Tibial artery (tissue), 4 donors: ENCODE measurements at regions not wholly inside any gene's neighbourhood (a gene's known extent, or its start where the extent isn't known, plus 50 kb on each side); places are given as distances from the start of the nearest gene placed in this dataset.

ENCODE experiments used
- DNase-seq, 2 donors: peaks; one replicate each; pipeline ENCODE4 v3.0.0-alpha.2; 2019
- H3K27ac ChIP-seq, 2 donors: fragments of 200-600 bp; sonication (generic) in 1 of 2; 1 replicate in 1 of 2; 2 replicates in 1 of 2; pipeline ENCODE4 v1.5.1; 2018 to 2019; ENCODE audit warnings: mild to moderate bottlenecking in 1 of 2
- H3K27me3 ChIP-seq, 2 donors: fragments of 200-600 bp; sonication (generic) in 1 of 2; one replicate each; pipeline versions ENCODE4 v1.5.1 to v1.6.0; 2016 to 2019
- H3K36me3 ChIP-seq, 3 donors: fragments of 200-600 bp; sonication (generic) in 2 of 3; one replicate each; pipeline ENCODE4 v1.5.1; 2016 to 2019; ENCODE audit warnings: mild to moderate bottlenecking in 2 of 3
- H3K4me1 ChIP-seq, 4 donors: fragments of 200-600 bp; sonication (generic) in 2 of 4; 1 replicate in 3 of 4; 2 replicates in 1 of 4; pipeline ENCODE4 v1.5.1; 2016 to 2019
- H3K4me3 ChIP-seq, 2 donors: fragments of 200-600 bp; sonication (generic) in 1 of 2; 1 replicate in 1 of 2; 2 replicates in 1 of 2; pipeline ENCODE4 v1.5.1; 2018 to 2019; ENCODE audit warnings: mild to moderate bottlenecking in 2 of 2
- H3K9me3 ChIP-seq, 3 donors: fragments of 200-600 bp; sonication (generic) in 1 of 3; one replicate each; pipeline ENCODE4 v1.5.1; 2016 to 2019
- CTCF ChIP-seq, 2 experiments: fragments of 200-600 bp in 1 of 2; fragments of 450-650 bp in 1 of 2; IDR thresholded peaks; one replicate each; pipeline ENCODE4 v1.5.1; 2017 to 2019; ENCODE audit warnings: antibody characterized with exemption in 2 of 2, mild to moderate bottlenecking in 1 of 2, moderate library complexity in 1 of 2
- intact Hi-C: fragments of 100-400 bp; cut with DNase I; formaldehyde crosslinking; loops from one replicate; pipeline ENCODE4 v1.15.0; 2023; ENCODE audit warnings: low total_unique reads

- no peaks in the 10 kb centered on the region for H3K36me3 ChIP-seq
- DNase-seq, result no peak
Measured at GRCh38 chr1:157292809-157293564, 154.8 kb upstream of the ETV3 start.

GRCh38 chr1:157292302-157292701 lies 154.1 kb upstream of the ETV3 start:
- DNase-seq, result no peak
- TF ChIP-seq CTCF (IDR thresholded peaks at IDR 0.05), result no peak
- intact Hi-C loops, result no loop called here
- Histone ChIP-seq H3K27ac (no peak overlapping the region), H3K9me3 (no peaks in the 10 kb centered on the region), H3K4me1 (no peaks in the 10 kb centered on the region), H3K36me3 (no peaks in the 10 kb centered on the region), H3K27me3 (no peaks in the 10 kb centered on the region), H3K4me3 (no peak overlapping the region)

More at GRCh38 chr1:157292809-157293564, 154.8 kb upstream of the ETV3 start:
- H3K9me3 ChIP-seq, result no peaks in the 10 kb centered on the region
- no peaks in the 10 kb centered on the region for H3K27me3 ChIP-seq
- H3K27ac ChIP-seq, result no peak overlapping the region
- no peak for TF ChIP-seq CTCF (IDR thresholded peaks at IDR 0.05)
- intact Hi-C loops, result no loop called here
- H3K4me3 ChIP-seq, result no peak overlapping the region
- no peaks in the 10 kb centered on the region for H3K4me1 ChIP-seq

GRCh38 chr1:157291083-157291482 lies 152.9 kb upstream of the ETV3 start:
- no peak for DNase-seq

GRCh38 chr1:157289424-157290105 lies 151.4 kb upstream of the ETV3 start:
- Histone ChIP-seq H3K4me3 (no peak overlapping the region), H3K36me3 (no peaks in the 10 kb centered on the region), H3K9me3 (no peaks in the 10 kb centered on the region), H3K4me1 (no peaks in the 10 kb centered on the region), H3K27ac (no peak overlapping the region), H3K27me3 (no peaks in the 10 kb centered on the region)
- intact Hi-C loops, result no loop called here
- TF ChIP-seq CTCF (IDR thresholded peaks at IDR 0.05), result no peak
- DNase-seq, result no peak

More at GRCh38 chr1:157291083-157291482, 152.9 kb upstream of the ETV3 start:
- no peaks in the 10 kb centered on the region for H3K9me3 ChIP-seq
- intact Hi-C loops, result no loop called here
- no peaks in the 10 kb centered on the region for H3K4me1 ChIP-seq
- TF ChIP-seq CTCF (IDR thresholded peaks at IDR 0.05), result no peak
- no peaks in the 10 kb centered on the region for H3K36me3 ChIP-seq
- no peak overlapping the region for H3K27ac ChIP-seq
- H3K27me3 ChIP-seq, result no peaks in the 10 kb centered on the region
- no peak overlapping the region for H3K4me3 ChIP-seq

GRCh38 chr1:157288996-157289395 lies 150.8 kb upstream of the ETV3 start:
- TF ChIP-seq CTCF (IDR thresholded peaks at IDR 0.05), result no peak
- intact Hi-C loops, result no loop called here
- no peaks in the 10 kb centered on the region for H3K9me3 ChIP-seq
- H3K27me3 ChIP-seq, result no peaks in the 10 kb centered on the region
- no peak for DNase-seq
- no peak overlapping the region for H3K27ac ChIP-seq
- H3K4me1 ChIP-seq, result no peaks in the 10 kb centered on the region
- H3K36me3 ChIP-seq, result no peaks in the 10 kb centered on the region
- H3K4me3 ChIP-seq, result no peak overlapping the region
